ENCODE measurements at regions not wholly inside any gene's neighbourhood (a gene's known extent, or its start where the extent isn't known, plus 50 kb on each side); places are given as distances from the start of the nearest gene placed in this dataset.

DNA sequence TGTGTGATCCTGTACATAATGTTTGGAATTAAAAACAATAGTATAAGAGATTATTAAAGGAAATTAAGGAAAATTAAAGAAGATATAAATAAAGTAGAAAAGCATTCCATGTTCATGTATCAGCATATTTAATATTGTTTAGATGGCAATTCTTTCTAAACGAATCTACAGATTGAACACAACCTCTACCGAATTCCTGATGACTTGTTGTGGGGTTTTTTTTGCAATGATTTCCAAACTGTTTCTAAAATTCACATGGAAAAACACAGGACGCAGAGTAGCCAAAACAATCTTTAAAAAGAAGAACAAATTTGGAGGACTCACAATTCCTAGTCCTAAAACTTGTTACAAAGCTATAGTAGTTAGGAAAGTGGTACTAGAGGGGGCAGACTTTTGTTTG, 573.4 kb upstream of the IGFBP3 start:
- no peak overlapping the region for H3K4me3 Mint-ChIP-seq (ENCODE audit: unreplicated experiment)
- H3K36me3 Mint-ChIP-seq (ENCODE audit: unreplicated experiment): peaks cover 8% of the 10 kb centered on the region
- peaks cover 29% of the 10 kb centered on the region for H3K9me3 Mint-ChIP-seq (ENCODE audit: unreplicated experiment)
- peak overlapping the region; percentile 63 for H3K27ac Mint-ChIP-seq (ENCODE audit: unreplicated experiment)
- DNase-seq (ENCODE audit: extremely low spot score, unreplicated experiment): no peak
- no peak for TF ChIP-seq CTCF (IDR thresholded peaks at IDR 0.05)
- H3K4me1 Mint-ChIP-seq (ENCODE audit: unreplicated experiment): peaks cover 19% of the 10 kb centered on the region
- no peaks in the 10 kb centered on the region for H3K27me3 Mint-ChIP-seq (ENCODE audit: unreplicated experiment)

- DNase-seq (ENCODE audit: extremely low spot score, unreplicated experiment): no peak
- H3K9me3 Mint-ChIP-seq (ENCODE audit: unreplicated experiment): peaks cover 26% of the 10 kb centered on the region
- H3K27ac Mint-ChIP-seq (ENCODE audit: unreplicated experiment): peak overlapping the region; percentile 63
These were observed 573.0 kb upstream of the IGFBP3 start for GRCh38 chr7:46494028-46494427.

GRCh38 chr7:46493196-46493595, 572.1 kb upstream of the IGFBP3 start:
- no peak for TF ChIP-seq CTCF (IDR thresholded peaks at IDR 0.05)
- no peak for DNase-seq (ENCODE audit: extremely low spot score, unreplicated experiment)
- Mint-ChIP-seq H3K27ac (ENCODE audit: unreplicated experiment) (peak overlapping the region; percentile 52), H3K9me3 (ENCODE audit: unreplicated experiment) (peaks cover 18% of the 10 kb centered on the region), H3K4me3 (ENCODE audit: unreplicated experiment) (no peak overlapping the region), H3K36me3 (ENCODE audit: unreplicated experiment) (peaks cover 2% of the 10 kb centered on the region), H3K4me1 (ENCODE audit: unreplicated experiment) (peaks cover 27% of the 10 kb centered on the region), H3K27me3 (ENCODE audit: unreplicated experiment) (no peaks in the 10 kb centered on the region)

More at GRCh38 chr7:46494028-46494427, 573.0 kb upstream of the IGFBP3 start:
- H3K4me3 Mint-ChIP-seq (ENCODE audit: unreplicated experiment): no peak overlapping the region
- no peak for TF ChIP-seq CTCF (IDR thresholded peaks at IDR 0.05)
- H3K36me3 Mint-ChIP-seq (ENCODE audit: unreplicated experiment): peaks cover 8% of the 10 kb centered on the region
- H3K27me3 Mint-ChIP-seq (ENCODE audit: unreplicated experiment): no peaks in the 10 kb centered on the region
- H3K4me1 Mint-ChIP-seq (ENCODE audit: unreplicated experiment): peaks cover 19% of the 10 kb centered on the region

GRCh38 chr7:46492466-46492865, 571.4 kb upstream of the IGFBP3 start:
- H3K4me1 Mint-ChIP-seq (ENCODE audit: unreplicated experiment): peaks cover 30% of the 10 kb centered on the region
- DNase-seq (ENCODE audit: extremely low spot score, unreplicated experiment): no peak
- H3K4me3 Mint-ChIP-seq (ENCODE audit: unreplicated experiment): no peak overlapping the region
- H3K27me3 Mint-ChIP-seq (ENCODE audit: unreplicated experiment): no peaks in the 10 kb centered on the region
- TF ChIP-seq CTCF (IDR thresholded peaks at IDR 0.05): no peak
- no peaks in the 10 kb centered on the region for H3K36me3 Mint-ChIP-seq (ENCODE audit: unreplicated experiment)
- peaks cover 14% of the 10 kb centered on the region for H3K9me3 Mint-ChIP-seq (ENCODE audit: unreplicated experiment)
- H3K27ac Mint-ChIP-seq (ENCODE audit: unreplicated experiment): no peak overlapping the region

- H3K4me3 Mint-ChIP-seq (ENCODE audit: unreplicated experiment): no peak overlapping the region
- H3K4me1 Mint-ChIP-seq (ENCODE audit: unreplicated experiment): peaks cover 51% of the 10 kb centered on the region
- H3K9me3 Mint-ChIP-seq (ENCODE audit: unreplicated experiment): peaks cover 6% of the 10 kb centered on the region
- H3K27ac Mint-ChIP-seq (ENCODE audit: unreplicated experiment): no peak overlapping the region
- DNase-seq (ENCODE audit: extremely low spot score, unreplicated experiment): no peak
- no peaks in the 10 kb centered on the region for H3K27me3 Mint-ChIP-seq (ENCODE audit: unreplicated experiment)
- no peaks in the 10 kb centered on the region for H3K36me3 Mint-ChIP-seq (ENCODE audit: unreplicated experiment)
- no peak for TF ChIP-seq CTCF (IDR thresholded peaks at IDR 0.05)
These were observed 569.3 kb upstream of the IGFBP3 start for GRCh38 chr7:46490406-46490805.
